ENCODE measurements at regions not wholly inside any gene's neighbourhood (a gene's known extent, or its start where the extent isn't known, plus 50 kb on each side); places are given as distances from the start of the nearest gene placed in this dataset.
"Not testable (repeated sequence)": the region's sequence is repeated elsewhere in the genome, so short reads cannot be mapped to it uniquely, and the experiment has no call there.

- no peak for ATAC-seq (ENCODE audit: low read depth)
- Mint-ChIP-seq H3K27me3 (peaks cover 2% of the 10 kb centered on the region), H3K36me3 (ENCODE audit: low read depth) (no peaks in the 10 kb centered on the region), H3K9me3 (no peaks in the 10 kb centered on the region), H3K27ac (no peak overlapping the region), H3K4me1 (no peaks in the 10 kb centered on the region), H3K4me3 (no peak overlapping the region)
- intact Hi-C loops (cut with micrococcal nuclease): no loop called here
- no peak for TF ChIP-seq CTCF (IDR thresholded peaks at IDR 0.05)
- POLR2A ChIA-PET: no interaction called here
- CTCF ChIA-PET: no interaction called here
- DNase-seq: no peak
Measured at GRCh38 chr3:190941694-190942260, 79.3 kb upstream of the GMNC start.

GRCh38 chr3:190934616-190935015, 72.1 kb upstream of the GMNC start:
- DNase-seq; H3K9me3 Mint-ChIP-seq; intact Hi-C loops (cut with micrococcal nuclease); H3K4me1 Mint-ChIP-seq; ATAC-seq (ENCODE audit: low read depth); H3K4me3 Mint-ChIP-seq; H3K36me3 Mint-ChIP-seq (ENCODE audit: low read depth); H3K27me3 Mint-ChIP-seq; CTCF ChIA-PET; H3K27ac Mint-ChIP-seq: not testable (repeated sequence)
- POLR2A ChIA-PET: interaction anchor here (0.6 kb wide), 1 partner anchor 8 kb away, joined by 3 read pairs; no protein-coding TSS in a partner anchor

DNA sequence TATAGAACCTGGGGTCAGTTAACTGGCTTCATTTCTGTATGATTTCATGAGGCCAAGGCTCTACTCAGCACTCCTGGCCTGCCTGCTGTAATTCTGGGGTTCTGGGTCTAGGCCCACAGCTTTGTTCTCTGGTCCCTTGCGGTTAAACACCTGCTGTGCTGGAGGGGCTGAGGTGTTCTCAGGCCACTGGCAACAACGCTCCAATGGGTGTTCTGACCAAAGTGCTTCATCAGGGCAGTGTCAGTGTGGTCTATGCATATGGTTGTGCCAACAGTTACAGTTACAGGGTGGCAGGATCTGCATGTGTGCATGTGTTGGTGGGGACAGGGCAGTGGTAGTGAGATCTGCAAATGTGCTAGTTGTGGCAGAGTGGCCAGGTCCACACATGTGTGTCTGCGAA, 64.1 kb upstream of the GMNC start:
- Mint-ChIP-seq H3K27ac (no peak overlapping the region), H3K4me1 (no peaks in the 10 kb centered on the region), H3K9me3 (no peaks in the 10 kb centered on the region), H3K27me3 (peaks cover 1% of the 10 kb centered on the region), H3K36me3 (ENCODE audit: low read depth) (no peaks in the 10 kb centered on the region), H3K4me3 (no peak overlapping the region)
- CTCF ChIA-PET: interaction anchor here (0.6 kb wide), 1 partner anchor 1820 kb away, joined by 3 read pairs; no protein-coding TSS in a partner anchor
- TF ChIP-seq CTCF (IDR thresholded peaks at IDR 0.05): no peak
- DNase-seq (no peak), ATAC-seq (ENCODE audit: low read depth) (no peak)
- intact Hi-C loops (cut with micrococcal nuclease): no loop called here
- POLR2A ChIA-PET: interaction anchor here (0.6 kb wide), 1 partner anchor 8 kb away, joined by 3 read pairs; no protein-coding TSS in a partner anchor

GRCh38 chr3:190912736-190913135, 50.2 kb upstream of the GMNC start:
- no peaks in the 10 kb centered on the region for H3K9me3 Mint-ChIP-seq
- ATAC-seq (ENCODE audit: low read depth) (no peak), DNase-seq (no peak)
- no peak overlapping the region for H3K4me3 Mint-ChIP-seq
- H3K27me3 Mint-ChIP-seq: no peaks in the 10 kb centered on the region
- H3K36me3 Mint-ChIP-seq (ENCODE audit: low read depth): no peaks in the 10 kb centered on the region
- no peak for TF ChIP-seq CTCF (IDR thresholded peaks at IDR 0.05)
- CTCF ChIA-PET: no interaction called here
- H3K27ac Mint-ChIP-seq: no peak overlapping the region
- POLR2A ChIA-PET: no interaction called here
- intact Hi-C loops (cut with micrococcal nuclease): no loop called here
- H3K4me1 Mint-ChIP-seq: no peaks in the 10 kb centered on the region

Measured in activated B cell treated with CpG ODN at 0.5 μM for 24 hours (primary cell).